H1 (cell line): ENCODE measurements at regions not wholly inside any gene's neighbourhood (a gene's known extent, or its start where the extent isn't known, plus 50 kb on each side); places are given as distances from the start of the nearest gene placed in this dataset.

Experiments
- KDM1A ChIP-seq: fragments of 200-600, 300-600 bp; sonication (generic); IDR thresholded peaks from 2 replicates; pipeline ENCODE4 v1.7.1; 2016; ENCODE audit warnings: mild to moderate bottlenecking, low read length, borderline replicate concordance
- POLR2A ChIP-seq, 2 experiments: IDR thresholded peaks; 1 replicate in 1 of 2; 2 replicates in 1 of 2; pipeline ENCODE4 v1.6.1; 2011; ENCODE audit warnings: low read depth in 2 of 2, low read length in 2 of 2, mild to moderate bottlenecking in 2 of 2; ENCODE audit errors: control extremely low read depth in 1 of 2
- RFX5 ChIP-seq: IDR thresholded peaks from 2 replicates; pipeline ENCODE4 v1.6.1; 2011; ENCODE audit warnings: low read depth, low read length, improper control_type of control experiment, borderline replicate concordance
- SIN3A ChIP-seq, 2 experiments: IDR thresholded peaks in 1 of 2; conservative IDR thresholded peaks in 1 of 2; 2 replicates each; pipeline ENCODE4 v1.6.1; 2011 to 2012; ENCODE audit warnings: low read length in 2 of 2, improper control_type of control experiment in 1 of 2, low read depth in 1 of 2, mild to moderate bottlenecking in 1 of 2

- TF ChIP-seq RFX5 (no peak), POLR2A (IDR thresholded peaks at IDR 0.05; ENCODE audit: control extremely low read depth in 1 of 2, low read depth in 2 of 2, low read length in 2 of 2) (no peak), SIN3A (conservative IDR thresholded peaks at IDR 0.05 in 1 of 2, IDR thresholded peaks at IDR 0.05 in 1 of 2; ENCODE audit: low read depth in 1 of 2, low read length in 2 of 2) (no peak), KDM1A (no peak)
- TF ChIP-seq, all 59 proteins: peak for 0
Observed at GRCh38 chr2:238602223-238602960, 175.7 kb downstream of the ASB1 start (continued).
